OCI-LY7 (cell line): ENCODE measurements at regions not wholly inside any gene's neighbourhood (a gene's known extent, or its start where the extent isn't known, plus 50 kb on each side); places are given as distances from the start of the nearest gene placed in this dataset.
"Not testable (repeated sequence)": the region's sequence is repeated elsewhere in the genome, so short reads cannot be mapped to it uniquely, and the experiment has no call there.

Experiments
- EZH2phosphoT487 ChIP-seq: fragments of 200-600 bp; sonication (generic); IDR thresholded peaks from 2 replicates; pipeline ENCODE4 v1.6.1; 2018; ENCODE audit warnings: low read depth, borderline replicate concordance, mild to moderate bottlenecking, mixed run types, antibody characterized with exemption, low read length, moderate library complexity, mixed read lengths
- TF ChIP-seq, protein P1 (sequence below): fragments of 200-600 bp; sonication (generic); conservative IDR thresholded peaks from 2 replicates; pipeline ENCODE4 v1.5.1; 2014; ENCODE audit warnings: mild to moderate bottlenecking, antibody characterized with exemption, low read length, moderate library complexity, mixed read lengths

GRCh38 chr1:147402326-147403045 is 138.8 kb upstream of the BCL9 start:
- TF ChIP-seq, protein P1, sequence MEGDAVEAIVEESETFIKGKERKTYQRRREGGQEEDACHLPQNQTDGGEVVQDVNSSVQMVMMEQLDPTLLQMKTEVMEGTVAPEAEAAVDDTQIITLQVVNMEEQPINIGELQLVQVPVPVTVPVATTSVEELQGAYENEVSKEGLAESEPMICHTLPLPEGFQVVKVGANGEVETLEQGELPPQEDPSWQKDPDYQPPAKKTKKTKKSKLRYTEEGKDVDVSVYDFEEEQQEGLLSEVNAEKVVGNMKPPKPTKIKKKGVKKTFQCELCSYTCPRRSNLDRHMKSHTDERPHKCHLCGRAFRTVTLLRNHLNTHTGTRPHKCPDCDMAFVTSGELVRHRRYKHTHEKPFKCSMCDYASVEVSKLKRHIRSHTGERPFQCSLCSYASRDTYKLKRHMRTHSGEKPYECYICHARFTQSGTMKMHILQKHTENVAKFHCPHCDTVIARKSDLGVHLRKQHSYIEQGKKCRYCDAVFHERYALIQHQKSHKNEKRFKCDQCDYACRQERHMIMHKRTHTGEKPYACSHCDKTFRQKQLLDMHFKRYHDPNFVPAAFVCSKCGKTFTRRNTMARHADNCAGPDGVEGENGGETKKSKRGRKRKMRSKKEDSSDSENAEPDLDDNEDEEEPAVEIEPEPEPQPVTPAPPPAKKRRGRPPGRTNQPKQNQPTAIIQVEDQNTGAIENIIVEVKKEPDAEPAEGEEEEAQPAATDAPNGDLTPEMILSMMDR: not testable (repeated sequence)
- not testable (repeated sequence) for TF ChIP-seq EZH2phosphoT487
